ENCODE measurements at regions not wholly inside any gene's neighbourhood (a gene's known extent, or its start where the extent isn't known, plus 50 kb on each side); places are given as distances from the start of the nearest gene placed in this dataset.

DNA sequence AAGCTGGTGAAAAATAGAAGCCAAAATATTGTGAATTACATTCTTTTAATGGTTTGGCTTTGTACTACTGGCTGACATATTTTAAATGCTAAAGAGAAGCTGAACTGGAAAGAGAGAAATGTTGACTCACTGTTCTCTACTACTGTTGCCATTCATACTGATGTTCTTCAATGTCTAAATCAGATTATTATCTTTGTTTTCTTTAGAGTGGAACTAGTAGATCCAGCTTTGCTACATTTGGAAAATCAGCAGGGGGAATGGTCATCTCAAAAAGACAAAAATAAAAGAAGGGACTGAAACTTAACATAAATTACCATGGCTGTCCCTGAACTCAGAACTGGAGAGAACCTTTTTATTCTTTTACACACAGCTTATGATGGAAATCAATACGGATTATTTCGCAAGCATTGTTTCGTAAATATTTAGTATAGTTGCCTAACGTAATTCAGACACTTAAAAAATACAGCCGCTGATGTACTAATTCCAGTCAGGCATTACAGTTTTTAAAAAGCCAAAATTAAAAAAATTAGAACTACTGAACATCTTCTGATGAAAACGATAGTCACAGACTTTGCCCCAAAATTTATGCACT is 76.3 kb upstream of the OTX2 start:
- TF ChIP-seq ZFPM2 (CRISPR knock-in tag; IDR thresholded peaks at IDR 0.05) (no peak), TEAD1 (CRISPR knock-in tag; IDR thresholded peaks at IDR 0.05) (no peak), TGIF2 (CRISPR knock-in tag; IDR thresholded peaks at IDR 0.05) (no peak), POLR2A (conservative IDR thresholded peaks at IDR 0.05) (no peak), ZC3H4 (CRISPR knock-in tag; IDR thresholded peaks at IDR 0.05; ENCODE audit: borderline replicate concordance) (no peak), KDM4B (IDR thresholded peaks at IDR 0.05; ENCODE audit: borderline replicate concordance in 2 of 2, low read depth in 1 of 2) (no peak), KAT7 (CRISPR knock-in tag; IDR thresholded peaks at IDR 0.05; ENCODE audit: borderline replicate concordance) (no peak)
- TF ChIP-seq, protein P1, sequence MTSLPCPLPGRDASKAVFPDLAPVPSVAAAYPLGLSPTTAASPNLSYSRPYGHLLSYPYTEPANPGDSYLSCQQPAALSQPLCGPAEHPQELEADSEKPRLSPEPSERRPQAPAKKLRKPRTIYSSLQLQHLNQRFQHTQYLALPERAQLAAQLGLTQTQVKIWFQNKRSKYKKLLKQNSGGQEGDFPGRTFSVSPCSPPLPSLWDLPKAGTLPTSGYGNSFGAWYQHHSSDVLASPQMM (CRISPR knock-in tag; IDR thresholded peaks at IDR 0.05): no peak
- TF ChIP-seq, protein P2, sequence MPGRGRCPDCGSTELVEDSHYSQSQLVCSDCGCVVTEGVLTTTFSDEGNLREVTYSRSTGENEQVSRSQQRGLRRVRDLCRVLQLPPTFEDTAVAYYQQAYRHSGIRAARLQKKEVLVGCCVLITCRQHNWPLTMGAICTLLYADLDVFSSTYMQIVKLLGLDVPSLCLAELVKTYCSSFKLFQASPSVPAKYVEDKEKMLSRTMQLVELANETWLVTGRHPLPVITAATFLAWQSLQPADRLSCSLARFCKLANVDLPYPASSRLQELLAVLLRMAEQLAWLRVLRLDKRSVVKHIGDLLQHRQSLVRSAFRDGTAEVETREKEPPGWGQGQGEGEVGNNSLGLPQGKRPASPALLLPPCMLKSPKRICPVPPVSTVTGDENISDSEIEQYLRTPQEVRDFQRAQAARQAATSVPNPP (IDR thresholded peaks at IDR 0.05; ENCODE audit: borderline replicate concordance, insufficient read depth, insufficient read length): no peak
- TF ChIP-seq, protein P3, sequence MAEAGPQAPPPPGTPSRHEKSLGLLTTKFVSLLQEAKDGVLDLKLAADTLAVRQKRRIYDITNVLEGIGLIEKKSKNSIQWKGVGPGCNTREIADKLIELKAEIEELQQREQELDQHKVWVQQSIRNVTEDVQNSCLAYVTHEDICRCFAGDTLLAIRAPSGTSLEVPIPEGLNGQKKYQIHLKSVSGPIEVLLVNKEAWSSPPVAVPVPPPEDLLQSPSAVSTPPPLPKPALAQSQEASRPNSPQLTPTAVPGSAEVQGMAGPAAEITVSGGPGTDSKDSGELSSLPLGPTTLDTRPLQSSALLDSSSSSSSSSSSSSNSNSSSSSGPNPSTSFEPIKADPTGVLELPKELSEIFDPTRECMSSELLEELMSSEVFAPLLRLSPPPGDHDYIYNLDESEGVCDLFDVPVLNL (CRISPR knock-in tag; IDR thresholded peaks at IDR 0.05; ENCODE audit: low read depth): no peak

Measured in K562 (cell line).